Colon (tissue), 2 donors: ENCODE measurements at regions not wholly inside any gene's neighbourhood (a gene's known extent, or its start where the extent isn't known, plus 50 kb on each side); places are given as distances from the start of the nearest gene placed in this dataset.
A peak's percentile ranks its signal among the peaks of the same experiment; 100 is the strongest.
"Not testable (repeated sequence)": the region's sequence is repeated elsewhere in the genome, so short reads cannot be mapped to it uniquely, and the experiment has no call there.

Experiments
- FAIRE-seq: peaks from 2 replicates; lab custom pipeline; 2012; peaks lifted over from hg19 to GRCh38; lab: Jason Lieb, UNC
- donor health status: control.
- donor health status: control.

GRCh38 chr7:109318136-109318535 lies 748.5 kb downstream of the DNAJB9 start:
- no peak for FAIRE-seq

GRCh38 chr7:109322833-109323232 lies 753.2 kb downstream of the DNAJB9 start:
- FAIRE-seq = no peak

- FAIRE-seq = no peak
These were observed 761.7 kb downstream of the DNAJB9 start for GRCh38 chr7:109331423-109331822.

GRCh38 chr7:109335951-109336350 lies 766.3 kb downstream of the DNAJB9 start:
- FAIRE-seq = no peak

- no peak for FAIRE-seq
These were observed 766.9 kb downstream of the DNAJB9 start for GRCh38 chr7:109336531-109336930.

- no peak for FAIRE-seq
These were observed 774.0 kb downstream of the DNAJB9 start for GRCh38 chr7:109343678-109344077.

GRCh38 chr7:109351493-109351892 lies 781.8 kb downstream of the DNAJB9 start:
- no peak for FAIRE-seq

GRCh38 chr7:109354000-109354399 lies 784.3 kb downstream of the DNAJB9 start:
- no peak for FAIRE-seq

- FAIRE-seq = peak; percentile 78
These were observed 784.9 kb downstream of the DNAJB9 start for GRCh38 chr7:109354552-109354951.

- no peak for FAIRE-seq
These were observed 806.1 kb downstream of the DNAJB9 start for GRCh38 chr7:109375823-109376222.

- FAIRE-seq = no peak
These were observed 806.9 kb downstream of the DNAJB9 start for GRCh38 chr7:109376576-109376975.

GRCh38 chr7:109377076-109377884 lies 807.6 kb downstream of the DNAJB9 start:
- no peak for FAIRE-seq

GRCh38 chr7:109386959-109387358 lies 817.3 kb downstream of the DNAJB9 start:
- no peak for FAIRE-seq

- FAIRE-seq = no peak
These were observed 817.9 kb downstream of the DNAJB9 start for GRCh38 chr7:109387530-109387929.

GRCh38 chr7:109391240-109391639 lies 821.6 kb downstream of the DNAJB9 start:
- FAIRE-seq = no peak

GRCh38 chr7:109402107-109402506 lies 832.4 kb downstream of the DNAJB9 start:
- FAIRE-seq = no peak

- no peak for FAIRE-seq
These were observed 838.1 kb downstream of the DNAJB9 start for GRCh38 chr7:109407756-109408155.

- FAIRE-seq = no peak
These were observed 868.3 kb downstream of the DNAJB9 start for GRCh38 chr7:109437957-109438356.

- no peak for FAIRE-seq
These were observed 880.1 kb downstream of the DNAJB9 start for GRCh38 chr7:109449760-109450159.

- no peak for FAIRE-seq
These were observed 886.4 kb downstream of the DNAJB9 start for GRCh38 chr7:109456116-109456515.

GRCh38 chr7:109460296-109460695 lies 890.6 kb downstream of the DNAJB9 start:
- peak; percentile 24 for FAIRE-seq

- no peak for FAIRE-seq
These were observed 892.5 kb downstream of the DNAJB9 start for GRCh38 chr7:109462171-109462570.

- FAIRE-seq = not testable (repeated sequence)
These were observed 898.1 kb downstream of the DNAJB9 start for GRCh38 chr7:109467729-109468128.

GRCh38 chr7:109473172-109473571 lies 903.5 kb downstream of the DNAJB9 start:
- FAIRE-seq = no peak
